NCI-H146 treated with DMSO at 0.1 percent for 48 hours (cell line): ENCODE measurements at regions not wholly inside any gene's neighbourhood (a gene's known extent, or its start where the extent isn't known, plus 50 kb on each side); places are given as distances from the start of the nearest gene placed in this dataset.
A peak's percentile ranks its signal among the peaks of the same experiment; 100 is the strongest.

ENCODE experiments used
- DNase-seq: peaks from one replicate; lab custom pipeline; 2025; ENCODE audit not compliant: unreplicated experiment; lab: John Stamatoyannopoulos, UW

- peak; percentile 34 for DNase-seq
Measured at GRCh38 chr19:46944918-46945628, 74.6 kb upstream of the NPAS1 start.

GRCh38 chr19:46945694-46946489, 73.7 kb upstream of the NPAS1 start:
- no peak for DNase-seq

DNA sequence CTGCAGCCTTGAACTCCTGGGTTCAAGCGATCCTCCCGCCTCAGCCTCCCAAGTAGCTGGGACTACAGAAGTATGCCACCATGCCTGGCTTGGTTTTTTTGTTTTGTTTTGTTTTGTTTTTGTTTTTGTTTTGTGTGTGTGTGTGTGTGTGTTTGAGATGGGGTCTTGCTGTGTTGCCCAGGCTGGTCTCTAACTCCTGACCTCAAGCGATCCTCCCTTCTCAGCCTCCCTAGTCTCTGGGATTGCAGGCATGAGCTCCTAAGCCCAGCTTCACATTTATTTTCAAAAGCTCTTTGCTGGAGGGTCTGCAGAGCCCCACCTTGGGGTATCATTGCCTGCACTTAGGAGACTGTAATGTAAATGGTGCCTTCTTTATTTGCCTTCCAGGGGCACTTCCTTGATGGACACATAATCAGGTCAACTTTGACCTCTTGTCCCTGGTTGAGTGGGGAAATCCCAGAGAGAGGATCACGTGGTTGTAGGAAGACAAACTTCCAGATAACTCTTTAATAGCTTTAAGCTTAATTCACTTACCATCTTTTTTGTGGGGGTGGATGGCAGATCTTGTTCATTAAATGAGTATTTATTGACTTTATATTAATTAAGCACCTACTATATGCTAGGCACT, 72.9 kb upstream of the NPAS1 start:
- no peak for DNase-seq

GRCh38 chr19:46947866-46948265, 71.8 kb upstream of the NPAS1 start:
- DNase-seq: no peak

DNA sequence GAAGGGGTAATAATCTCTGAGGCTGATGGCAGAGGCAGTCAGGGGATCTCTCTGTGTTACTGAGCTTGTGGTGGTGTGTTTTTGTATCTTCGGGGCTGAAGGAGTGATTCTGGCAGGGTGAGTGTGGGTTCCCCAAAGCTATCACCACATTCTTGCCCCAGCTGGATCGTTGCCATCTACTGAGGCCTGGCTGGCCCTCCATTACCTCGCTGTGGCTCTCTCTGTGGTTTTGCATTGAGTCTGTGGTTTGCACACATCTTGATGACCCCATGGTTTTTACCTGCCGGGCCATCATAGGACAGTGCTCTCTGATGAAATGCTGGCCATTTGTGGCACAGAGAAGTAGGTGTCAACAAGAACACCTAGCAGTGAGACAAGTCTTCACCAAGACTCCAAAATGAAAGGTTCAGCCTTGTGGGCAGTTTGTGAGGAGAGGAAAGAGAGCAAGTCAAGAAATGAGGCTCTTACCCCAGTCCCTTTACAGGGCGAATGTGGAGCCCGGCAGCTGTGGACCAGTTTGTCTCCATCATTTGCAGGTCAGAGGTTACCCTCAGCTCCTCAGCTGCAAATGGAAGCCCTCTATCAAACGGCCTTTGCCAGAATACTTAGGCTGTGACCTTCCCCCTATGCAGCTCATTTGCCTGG, 69.0 kb upstream of the NPAS1 start:
- DNase-seq: no peak

DNA sequence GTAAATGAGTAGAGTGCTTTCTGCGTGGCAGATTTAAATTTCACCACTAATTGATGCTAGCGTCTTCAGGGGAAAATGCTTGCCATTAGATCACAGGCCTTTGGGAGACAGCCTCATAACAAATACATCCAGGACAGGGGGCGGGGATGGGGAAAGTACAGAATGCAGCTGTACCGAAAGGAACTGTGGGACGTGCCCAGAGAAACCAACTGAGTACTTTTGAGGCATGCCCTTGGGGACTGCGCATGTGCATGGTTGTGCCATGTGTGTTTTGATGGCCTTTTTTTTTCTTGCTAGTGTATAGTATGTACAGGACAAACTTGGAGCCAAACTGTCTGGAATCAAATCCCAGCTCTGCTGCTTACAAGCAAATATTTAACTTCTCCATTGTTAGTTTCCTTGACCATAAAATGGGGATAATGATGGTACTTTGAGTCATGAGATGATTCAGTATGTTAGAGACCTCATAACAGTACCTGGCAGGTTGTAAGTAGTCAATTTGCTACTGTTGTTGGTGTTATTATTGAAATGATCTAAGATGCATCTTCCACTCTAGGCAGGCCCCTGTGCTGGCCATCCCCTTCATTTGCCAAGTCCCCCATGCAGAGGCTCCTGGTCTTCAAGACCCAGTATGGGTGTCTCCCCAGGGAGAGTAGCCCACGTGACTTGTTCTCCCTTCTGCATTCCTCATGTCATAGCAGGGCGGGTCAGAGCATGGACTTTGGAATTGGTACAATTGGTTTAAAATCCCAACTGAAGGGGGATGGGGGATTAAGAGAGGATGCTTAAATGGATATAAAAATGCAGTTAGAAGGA, 68.3 kb upstream of the NPAS1 start:
- DNase-seq: no peak

DNA sequence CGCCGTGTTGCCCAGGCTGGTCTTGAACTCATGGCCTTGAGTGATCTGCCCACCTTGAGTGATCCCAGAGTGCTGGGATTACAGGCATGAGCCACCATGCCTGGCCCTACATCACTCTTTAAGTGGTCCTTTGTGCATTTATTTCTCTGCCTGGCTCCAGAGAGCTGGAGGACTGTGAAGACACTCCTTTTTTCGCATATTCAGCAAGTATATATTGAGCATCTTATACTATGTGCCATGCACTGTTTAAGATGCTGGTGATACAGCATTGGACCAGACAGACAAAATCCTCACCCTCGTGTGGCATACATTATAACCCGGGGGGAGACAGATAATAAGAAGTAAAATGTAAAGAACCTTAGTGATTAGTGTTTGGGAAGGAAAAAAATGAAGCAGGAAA, 66.8 kb upstream of the NPAS1 start:
- DNase-seq: no peak

DNA sequence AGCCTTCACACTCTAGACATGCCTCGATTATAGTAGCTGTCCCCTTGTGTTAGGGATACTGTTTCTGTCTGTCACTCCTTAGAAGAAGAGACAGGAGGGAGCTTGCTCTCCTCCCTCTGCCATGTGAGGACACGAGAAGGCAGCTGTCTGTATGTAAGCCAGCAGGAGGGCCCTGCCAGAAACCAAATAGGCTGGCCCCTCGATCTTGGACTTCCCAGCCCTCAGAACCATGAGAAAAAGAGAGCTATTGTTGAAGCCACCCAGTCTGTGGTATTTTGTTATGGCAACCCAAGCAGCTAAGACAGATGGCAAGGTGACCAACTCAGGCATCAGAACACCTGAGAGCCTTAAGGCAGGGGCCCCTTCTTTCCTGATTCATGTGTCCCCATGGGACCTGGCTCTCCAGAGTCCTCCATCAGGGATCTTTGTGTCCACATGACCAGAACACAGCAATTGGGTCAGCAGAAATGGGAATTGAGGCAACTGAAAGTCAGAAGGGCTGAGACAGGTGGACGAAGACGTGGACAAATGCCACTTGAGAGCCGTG, 65.6 kb upstream of the NPAS1 start:
- no peak for DNase-seq

GRCh38 chr19:46954502-46954992, 65.1 kb upstream of the NPAS1 start:
- no peak for DNase-seq

- DNase-seq: no peak
Measured at GRCh38 chr19:46954993-46955812, 64.4 kb upstream of the NPAS1 start.

DNA sequence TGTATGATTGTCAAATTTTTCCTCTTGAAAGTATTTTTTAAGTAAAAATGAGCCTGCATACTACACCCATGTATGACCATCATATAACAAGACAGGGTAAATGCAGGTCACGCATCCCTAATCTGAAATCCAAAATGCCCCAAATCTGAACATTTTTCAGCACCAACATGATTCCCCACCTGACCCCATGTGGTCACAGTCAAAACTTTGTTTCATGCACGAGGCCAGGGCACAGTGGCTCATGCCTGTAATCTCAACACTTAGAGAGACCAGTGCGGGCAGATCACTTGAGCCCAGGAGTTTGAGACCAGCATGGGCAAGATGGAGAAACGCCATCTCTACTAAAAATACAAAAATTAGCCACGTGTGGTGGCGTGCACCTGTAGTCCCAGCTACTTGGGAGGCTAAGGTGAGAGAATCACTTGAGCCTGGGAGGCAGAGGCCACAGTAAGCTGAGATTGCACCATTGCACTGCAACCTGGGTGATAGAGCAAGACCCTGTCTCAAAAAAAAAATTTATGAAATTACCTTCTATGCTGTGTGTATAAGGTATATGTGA, 63.7 kb upstream of the NPAS1 start:
- DNase-seq: no peak

DNA sequence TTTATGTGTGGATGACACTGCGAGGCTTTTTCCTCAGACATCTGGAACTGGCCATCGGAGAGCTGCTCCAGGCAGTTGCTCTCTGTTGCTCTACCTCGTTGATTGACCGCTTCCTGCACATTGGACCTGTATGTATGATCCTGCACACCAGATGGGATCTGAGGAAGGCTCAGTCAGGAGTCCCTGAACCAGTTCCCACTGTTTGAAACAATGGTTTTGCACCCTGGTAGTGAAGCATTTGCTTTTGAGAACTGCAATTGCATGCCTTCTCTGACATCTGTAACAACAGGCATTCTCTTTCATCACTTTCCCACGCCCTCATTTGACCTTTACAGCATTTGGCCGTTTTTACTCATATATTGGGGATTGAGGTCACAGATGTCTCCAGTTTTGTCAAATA, 61.1 kb upstream of the NPAS1 start:
- DNase-seq: no peak

- no peak for DNase-seq
Measured at GRCh38 chr19:46959894-46960556, 59.6 kb upstream of the NPAS1 start.

GRCh38 chr19:46962030-46962570, 57.5 kb upstream of the NPAS1 start:
- no peak for DNase-seq

- no peak for DNase-seq
Measured at GRCh38 chr19:46963093-46963734, 56.4 kb upstream of the NPAS1 start.

- DNase-seq: no peak
Measured at GRCh38 chr19:46967578-46968032, 52.0 kb upstream of the NPAS1 start.
